ENCODE measurements at regions not wholly inside any gene's neighbourhood (a gene's known extent, or its start where the extent isn't known, plus 50 kb on each side); places are given as distances from the start of the nearest gene placed in this dataset.
A peak's percentile ranks its signal among the peaks of the same experiment; 100 is the strongest.

DNA sequence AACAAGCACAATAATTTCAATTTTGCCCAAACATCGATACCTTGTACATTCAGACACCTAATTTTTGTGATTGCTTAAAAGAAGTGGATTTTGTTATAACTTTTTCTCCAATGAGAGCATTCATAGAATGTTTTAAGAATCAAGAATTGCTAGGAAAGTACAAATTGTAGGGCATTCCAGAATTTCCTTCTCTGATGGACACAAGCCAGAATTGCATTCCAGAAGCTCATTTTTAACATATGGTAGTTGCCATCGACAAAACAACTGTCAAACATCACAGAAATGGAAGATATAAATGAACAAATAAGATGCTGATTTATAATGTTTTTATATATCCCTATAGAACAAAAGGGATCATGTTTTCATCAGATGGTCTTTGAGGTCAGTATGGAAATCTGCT, 258.4 kb upstream of the NPVF start:
- Histone ChIP-seq H3K9me3 (ENCODE audit: control insufficient read depth in 1 of 2, low read length in 2 of 2) (no peaks in the 10 kb centered on the region), H3K27ac (ENCODE audit: low read length) (no peak overlapping the region), H3K27me3 (ENCODE audit: low read depth, low read length) (no peaks in the 10 kb centered on the region), H3K36me3 (ENCODE audit: control insufficient read depth in 1 of 2, insufficient read depth in 2 of 2, low read length in 2 of 2) (no peaks in the 10 kb centered on the region), H3K4me1 (ENCODE audit: control insufficient read depth in 1 of 2, insufficient read depth in 2 of 2, low read length in 2 of 2) (no peaks in the 10 kb centered on the region), H3K4me3 (ENCODE audit: low read depth in 1 of 2, low read length in 2 of 2) (no peak overlapping the region)

DNA sequence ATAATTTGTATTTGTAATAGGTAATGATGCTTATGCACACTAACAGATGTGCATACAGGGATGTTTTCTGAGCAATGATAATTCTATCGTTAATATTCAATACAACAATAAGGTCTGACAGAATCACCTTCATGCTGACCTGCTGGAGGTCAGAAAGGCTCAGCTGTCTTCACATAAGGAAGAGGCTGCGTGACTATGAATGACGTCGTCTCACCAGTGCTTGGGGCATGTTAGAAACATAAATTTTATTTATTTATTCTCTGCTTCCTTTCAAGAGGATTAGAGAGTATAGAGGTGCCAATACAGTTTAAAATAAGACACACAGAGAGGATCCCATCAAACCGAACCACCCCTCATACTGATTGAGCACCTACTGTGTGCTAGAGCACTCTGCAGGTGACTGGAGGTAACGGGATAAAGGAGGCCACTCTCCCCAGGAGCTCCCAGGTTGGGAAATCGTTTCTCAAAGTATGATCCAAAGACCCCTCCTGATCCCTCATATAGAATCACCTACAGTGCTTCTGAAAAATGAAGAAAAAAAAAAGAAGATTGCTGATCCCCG, 265.6 kb upstream of the NPVF start:
- Histone ChIP-seq H3K27me3 (ENCODE audit: low read depth, low read length) (no peaks in the 10 kb centered on the region), H3K4me1 (ENCODE audit: control insufficient read depth in 1 of 2, insufficient read depth in 2 of 2, low read length in 2 of 2) (peaks cover 0 to 11% of the 10 kb centered on the region in 2 donors), H3K27ac (ENCODE audit: low read length) (no peak overlapping the region), H3K9me3 (ENCODE audit: control insufficient read depth in 1 of 2, low read length in 2 of 2) (no peaks in the 10 kb centered on the region), H3K4me3 (ENCODE audit: low read depth in 1 of 2, low read length in 2 of 2) (no peak overlapping the region), H3K36me3 (ENCODE audit: control insufficient read depth in 1 of 2, insufficient read depth in 2 of 2, low read length in 2 of 2) (no peaks in the 10 kb centered on the region)

DNA sequence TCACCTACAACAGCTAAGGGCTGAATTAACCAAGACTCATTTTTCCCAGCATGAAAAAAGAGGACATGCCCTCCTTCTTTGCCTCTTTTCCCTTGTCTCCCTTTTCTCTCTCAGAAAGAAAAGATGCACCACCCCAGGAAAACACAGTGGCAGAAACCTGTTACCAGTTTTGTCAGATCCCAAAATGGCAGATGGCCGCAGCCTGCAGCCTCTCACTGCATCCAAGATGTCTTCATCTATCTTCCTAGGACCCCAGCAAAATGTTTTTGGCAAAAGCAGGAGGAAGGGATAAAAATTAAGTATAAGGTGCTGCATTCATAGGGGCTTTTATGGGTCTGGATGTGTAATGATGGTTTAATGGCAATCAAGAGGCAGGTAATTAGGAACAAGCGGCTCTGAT, 266.6 kb upstream of the NPVF start:
- H3K27me3 ChIP-seq (ENCODE audit: low read depth, low read length): no peaks in the 10 kb centered on the region
- H3K4me1 ChIP-seq (ENCODE audit: control insufficient read depth in 1 of 2, insufficient read depth in 2 of 2, low read length in 2 of 2): peaks cover 0 to 11% of the 10 kb centered on the region in 2 donors
- no peak overlapping the region for H3K4me3 ChIP-seq (ENCODE audit: low read depth in 1 of 2, low read length in 2 of 2)
- no peaks in the 10 kb centered on the region for H3K36me3 ChIP-seq (ENCODE audit: control insufficient read depth in 1 of 2, insufficient read depth in 2 of 2, low read length in 2 of 2)
- H3K9me3 ChIP-seq (ENCODE audit: control insufficient read depth in 1 of 2, low read length in 2 of 2): no peaks in the 10 kb centered on the region
- no peak overlapping the region for H3K27ac ChIP-seq (ENCODE audit: low read length)

DNA sequence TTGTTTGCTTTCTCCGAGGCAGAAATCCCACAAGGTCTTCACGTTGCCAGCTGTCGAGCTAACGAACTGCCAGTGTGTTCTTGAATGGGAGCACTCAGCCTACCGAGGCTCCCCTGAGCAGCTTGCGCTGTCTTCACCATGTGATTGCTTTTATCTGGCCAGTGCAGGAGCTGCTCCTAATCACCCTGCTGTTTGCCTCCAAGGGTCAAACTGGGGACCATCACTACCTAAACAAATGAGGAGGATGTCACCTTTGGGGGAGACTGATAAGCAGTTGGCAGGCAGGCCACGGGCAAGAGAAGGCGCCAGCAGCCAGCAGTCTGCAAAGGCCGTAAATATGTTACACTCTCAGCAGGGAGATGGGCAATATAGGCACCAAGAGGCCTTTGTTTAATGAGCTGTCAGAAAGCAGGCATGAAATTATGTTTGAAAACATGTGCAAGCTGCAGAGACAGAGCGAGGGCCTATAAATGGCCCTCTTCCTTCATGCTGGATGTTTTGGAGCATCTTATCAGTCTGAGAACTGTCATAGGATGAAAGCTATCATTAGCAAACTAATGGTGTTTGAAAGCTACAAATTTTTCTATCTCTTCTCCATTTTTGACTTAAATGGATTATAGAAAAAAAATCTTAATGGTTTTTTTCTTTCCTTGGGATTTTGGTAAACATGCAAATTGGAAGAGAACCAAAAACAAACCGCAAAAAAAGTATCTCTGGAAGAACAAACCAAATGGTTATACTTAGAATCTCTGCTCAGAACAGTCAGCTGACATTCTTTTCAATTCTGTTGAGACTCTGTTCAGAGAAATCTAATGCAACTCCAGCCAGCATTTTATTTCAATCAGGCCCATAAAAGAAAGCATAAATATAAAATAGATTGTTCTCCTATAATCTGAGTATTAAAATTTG, 267.3 kb upstream of the NPVF start:
- peaks cover 0 to 11% of the 10 kb centered on the region in 2 donors for H3K4me1 ChIP-seq (ENCODE audit: control insufficient read depth in 1 of 2, insufficient read depth in 2 of 2, low read length in 2 of 2)
- no peak overlapping the region for H3K4me3 ChIP-seq (ENCODE audit: low read depth in 1 of 2, low read length in 2 of 2)
- H3K27me3 ChIP-seq (ENCODE audit: low read depth, low read length): no peaks in the 10 kb centered on the region
- H3K27ac ChIP-seq (ENCODE audit: low read length): no peak overlapping the region
- H3K9me3 ChIP-seq (ENCODE audit: control insufficient read depth in 1 of 2, low read length in 2 of 2): no peaks in the 10 kb centered on the region
- H3K36me3 ChIP-seq (ENCODE audit: control insufficient read depth in 1 of 2, insufficient read depth in 2 of 2, low read length in 2 of 2): no peaks in the 10 kb centered on the region

DNA sequence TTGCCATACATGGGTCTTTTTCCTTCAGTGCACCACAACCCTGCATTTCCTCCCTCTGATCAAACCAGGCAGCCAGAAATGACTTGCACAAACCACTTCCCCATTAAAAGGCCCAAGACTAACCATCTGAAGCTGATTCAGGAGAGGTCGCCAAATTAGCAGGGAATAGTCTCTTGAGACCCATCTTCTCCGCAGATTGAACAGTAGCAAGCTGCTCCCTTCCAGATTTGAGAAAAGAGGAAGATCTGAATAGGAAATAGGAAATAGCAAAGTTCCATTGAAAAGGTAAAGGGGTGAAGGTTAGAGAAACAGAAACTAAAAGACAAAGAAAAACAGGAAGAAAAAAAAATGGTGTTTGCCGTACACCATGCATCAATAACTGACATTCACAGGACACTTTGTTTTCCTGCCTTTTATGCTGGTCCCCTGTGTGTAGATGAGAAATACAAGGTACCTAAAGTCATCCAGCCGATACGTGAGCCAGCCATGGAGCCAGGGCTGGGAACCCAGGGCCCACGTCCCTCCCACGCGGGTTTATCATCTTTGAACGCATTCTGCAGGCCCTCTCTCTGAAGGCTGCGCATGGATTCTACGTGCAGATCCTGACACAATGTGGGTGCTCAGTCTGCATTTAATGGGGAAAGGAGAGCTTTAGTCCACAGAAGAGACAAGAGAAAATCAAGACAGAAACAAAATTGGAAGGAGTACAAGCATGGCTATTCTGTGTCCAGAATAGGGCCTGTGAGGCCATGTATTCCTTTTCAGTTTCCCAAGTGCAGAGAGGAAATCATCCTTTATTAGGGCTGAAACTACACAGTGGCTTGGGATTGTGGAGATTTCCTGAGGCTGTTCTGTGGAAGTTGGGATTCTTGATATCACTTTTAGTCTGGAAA, 268.4 kb upstream of the NPVF start:
- H3K27ac ChIP-seq (ENCODE audit: low read length): no peak overlapping the region
- H3K36me3 ChIP-seq (ENCODE audit: control insufficient read depth in 1 of 2, insufficient read depth in 2 of 2, low read length in 2 of 2): no peaks in the 10 kb centered on the region
- peak overlapping the region in 1 of 2 donors; percentile 47 for H3K4me3 ChIP-seq (ENCODE audit: low read depth in 1 of 2, low read length in 2 of 2)
- no peaks in the 10 kb centered on the region for H3K27me3 ChIP-seq (ENCODE audit: low read depth, low read length)
- peaks cover 0 to 11% of the 10 kb centered on the region in 2 donors for H3K4me1 ChIP-seq (ENCODE audit: control insufficient read depth in 1 of 2, insufficient read depth in 2 of 2, low read length in 2 of 2)
- no peaks in the 10 kb centered on the region for H3K9me3 ChIP-seq (ENCODE audit: control insufficient read depth in 1 of 2, low read length in 2 of 2)

DNA sequence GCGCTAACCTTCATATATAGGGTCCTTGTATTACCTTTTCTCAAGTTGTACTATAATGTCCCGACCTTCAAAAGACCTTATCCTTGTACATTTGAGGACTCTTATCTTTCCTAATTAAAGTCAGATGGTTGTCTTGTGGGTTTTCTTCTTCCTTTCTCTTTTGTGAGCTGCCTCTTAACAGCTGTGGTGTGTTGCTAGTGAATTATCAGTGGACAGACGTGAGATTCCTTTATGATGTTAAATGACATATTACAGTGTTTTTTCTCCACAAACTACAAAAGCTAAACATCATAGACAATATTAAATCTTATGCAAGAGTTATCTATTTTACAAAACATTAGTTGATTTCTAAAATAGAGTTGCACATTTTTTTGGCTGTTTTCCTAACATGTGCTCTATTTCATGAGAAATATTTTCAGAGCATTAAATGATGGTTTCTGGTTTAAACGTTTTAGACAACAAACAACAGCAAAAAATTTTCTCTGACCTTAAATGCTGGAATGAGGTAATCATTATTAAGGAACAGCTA, 272.2 kb upstream of the NPVF start:
- no peaks in the 10 kb centered on the region for H3K27me3 ChIP-seq (ENCODE audit: low read depth, low read length)
- H3K4me1 ChIP-seq (ENCODE audit: control insufficient read depth in 1 of 2, insufficient read depth in 2 of 2, low read length in 2 of 2): peaks cover 0 to 5% of the 10 kb centered on the region in 2 donors
- no peaks in the 10 kb centered on the region for H3K36me3 ChIP-seq (ENCODE audit: control insufficient read depth in 1 of 2, insufficient read depth in 2 of 2, low read length in 2 of 2)
- H3K4me3 ChIP-seq (ENCODE audit: low read depth in 1 of 2, low read length in 2 of 2): no peak overlapping the region
- no peak overlapping the region for H3K27ac ChIP-seq (ENCODE audit: low read length)
- H3K9me3 ChIP-seq (ENCODE audit: control insufficient read depth in 1 of 2, low read length in 2 of 2): no peaks in the 10 kb centered on the region

DNA sequence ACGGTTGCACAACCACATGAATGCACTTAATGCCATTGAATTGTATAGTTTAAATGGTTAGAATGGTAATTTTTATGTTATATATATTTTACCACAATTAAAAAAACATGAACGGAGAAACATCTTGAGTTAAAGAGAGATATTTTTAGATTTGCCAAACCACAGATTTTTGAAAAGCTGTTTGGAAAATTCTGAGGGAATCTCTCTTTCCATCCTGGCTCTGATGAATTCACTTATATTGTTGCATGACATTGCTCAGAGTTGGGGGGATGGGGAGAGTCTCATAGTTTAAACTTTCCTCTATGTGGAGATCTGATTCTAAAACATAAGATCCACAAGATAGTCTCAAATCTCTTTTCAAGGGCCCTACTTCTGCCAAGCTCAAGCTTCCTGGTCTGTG, 275.0 kb upstream of the NPVF start:
- no peaks in the 10 kb centered on the region for H3K36me3 ChIP-seq (ENCODE audit: control insufficient read depth in 1 of 2, insufficient read depth in 2 of 2, low read length in 2 of 2)
- no peaks in the 10 kb centered on the region for H3K27me3 ChIP-seq (ENCODE audit: low read depth, low read length)
- H3K27ac ChIP-seq (ENCODE audit: low read length): no peak overlapping the region
- no peaks in the 10 kb centered on the region for H3K4me1 ChIP-seq (ENCODE audit: control insufficient read depth in 1 of 2, insufficient read depth in 2 of 2, low read length in 2 of 2)
- H3K9me3 ChIP-seq (ENCODE audit: control insufficient read depth in 1 of 2, low read length in 2 of 2): peaks cover 0 to under 1% of the 10 kb centered on the region in 2 donors
- H3K4me3 ChIP-seq (ENCODE audit: low read depth in 1 of 2, low read length in 2 of 2): no peak overlapping the region

DNA sequence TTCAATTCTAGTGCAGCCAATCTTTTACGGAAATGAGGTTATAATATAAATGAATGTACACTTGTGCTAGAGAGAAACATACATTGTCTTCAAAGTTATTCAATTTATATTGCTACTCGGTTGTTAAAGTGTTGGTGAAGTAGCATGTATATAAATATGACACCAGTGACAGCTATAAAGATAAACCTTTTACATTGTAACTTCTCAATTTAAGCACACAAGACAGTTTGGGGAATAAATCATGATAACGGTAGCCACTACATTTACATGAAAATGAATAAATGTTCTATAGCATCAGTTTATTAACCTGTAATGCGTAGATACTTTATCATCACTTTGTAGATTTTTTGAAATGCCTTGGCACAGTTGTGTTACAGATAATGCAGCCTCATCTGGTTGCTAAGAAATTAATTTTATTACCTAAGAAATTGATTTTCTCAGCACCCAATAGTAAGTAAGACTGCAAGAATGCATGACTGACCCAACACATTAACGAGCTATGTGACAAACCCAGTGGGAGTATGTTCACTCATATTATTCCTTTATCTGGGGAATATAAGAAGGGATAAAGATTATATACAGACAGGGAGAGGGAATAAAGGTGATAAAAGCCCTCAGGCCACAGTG, 283.9 kb upstream of the NPVF start:
- Histone ChIP-seq H3K27me3 (ENCODE audit: low read depth, low read length) (no peaks in the 10 kb centered on the region), H3K27ac (ENCODE audit: low read length) (no peak overlapping the region), H3K4me1 (ENCODE audit: control insufficient read depth in 1 of 2, insufficient read depth in 2 of 2, low read length in 2 of 2) (no peaks in the 10 kb centered on the region), H3K9me3 (ENCODE audit: control insufficient read depth in 1 of 2, low read length in 2 of 2) (peaks cover 0 to 3% of the 10 kb centered on the region in 2 donors), H3K4me3 (ENCODE audit: low read depth in 1 of 2, low read length in 2 of 2) (no peak overlapping the region), H3K36me3 (ENCODE audit: control insufficient read depth in 1 of 2, insufficient read depth in 2 of 2, low read length in 2 of 2) (no peaks in the 10 kb centered on the region)

DNA sequence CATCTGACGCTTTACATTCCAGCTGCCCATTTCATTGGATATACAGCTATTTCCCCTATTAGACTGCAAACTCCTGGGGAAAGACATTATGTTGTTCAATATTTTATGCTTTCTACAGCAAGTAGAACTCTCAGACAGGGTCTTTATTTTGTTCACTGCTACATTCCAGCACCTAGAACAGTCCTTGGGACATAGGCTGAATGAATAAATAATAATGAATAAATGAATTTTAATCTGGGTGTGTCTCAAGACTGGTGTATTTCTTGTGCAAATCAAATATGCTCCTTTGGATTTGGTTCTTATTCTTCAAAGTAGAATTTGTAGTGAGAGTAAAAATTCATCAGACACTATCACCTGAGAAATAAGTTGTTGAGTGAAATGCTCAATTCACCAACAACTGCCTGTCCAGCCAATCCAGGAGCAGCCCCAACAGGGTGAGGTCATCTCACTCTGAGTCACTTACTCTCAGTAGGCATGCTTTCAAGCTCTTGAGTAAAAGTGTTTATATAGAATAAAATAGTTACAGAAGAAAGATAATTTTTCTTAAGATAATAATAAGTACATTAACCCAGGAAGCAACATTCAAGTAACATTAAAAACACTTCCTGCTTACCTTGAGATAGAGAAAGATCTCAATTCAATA, 287.5 kb upstream of the NPVF start:
- Histone ChIP-seq H3K27me3 (ENCODE audit: low read depth, low read length) (no peaks in the 10 kb centered on the region), H3K4me3 (ENCODE audit: low read depth in 1 of 2, low read length in 2 of 2) (no peak overlapping the region), H3K27ac (ENCODE audit: low read length) (no peak overlapping the region), H3K9me3 (ENCODE audit: control insufficient read depth in 1 of 2, low read length in 2 of 2) (no peaks in the 10 kb centered on the region), H3K4me1 (ENCODE audit: control insufficient read depth in 1 of 2, insufficient read depth in 2 of 2, low read length in 2 of 2) (no peaks in the 10 kb centered on the region), H3K36me3 (ENCODE audit: control insufficient read depth in 1 of 2, insufficient read depth in 2 of 2, low read length in 2 of 2) (no peaks in the 10 kb centered on the region)

DNA sequence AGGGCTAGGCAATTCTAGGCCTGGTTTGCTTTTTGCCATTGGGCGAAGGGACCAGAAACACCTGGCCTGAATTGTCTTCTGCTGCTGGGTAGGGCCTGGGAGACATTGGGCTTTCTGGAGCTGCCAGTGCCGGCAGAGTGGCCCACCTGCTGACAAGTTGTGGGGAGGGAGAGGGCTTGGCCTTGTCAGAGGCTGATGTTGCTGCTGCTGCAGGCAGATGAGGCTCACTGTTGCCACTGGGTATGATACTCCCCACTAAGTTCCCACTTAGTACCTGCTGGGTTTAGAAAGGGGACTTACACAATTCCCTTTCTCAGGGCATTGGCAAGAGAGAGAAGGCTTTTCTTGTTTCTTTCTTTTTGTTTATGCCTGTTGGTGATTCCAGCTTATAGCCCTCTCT, 289.6 kb upstream of the NPVF start:
- Histone ChIP-seq H3K4me1 (ENCODE audit: control insufficient read depth in 1 of 2, insufficient read depth in 2 of 2, low read length in 2 of 2) (no peaks in the 10 kb centered on the region), H3K27ac (ENCODE audit: low read length) (no peak overlapping the region), H3K36me3 (ENCODE audit: control insufficient read depth in 1 of 2, insufficient read depth in 2 of 2, low read length in 2 of 2) (no peaks in the 10 kb centered on the region), H3K4me3 (ENCODE audit: low read depth in 1 of 2, low read length in 2 of 2) (no peak overlapping the region), H3K27me3 (ENCODE audit: low read depth, low read length) (no peaks in the 10 kb centered on the region), H3K9me3 (ENCODE audit: control insufficient read depth in 1 of 2, low read length in 2 of 2) (no peaks in the 10 kb centered on the region)

Data from muscle layer of duodenum (tissue), 2 donors.